Type B pancreatic cell (in vitro differentiated cells): ENCODE measurements at regions not wholly inside any gene's neighbourhood (a gene's known extent, or its start where the extent isn't known, plus 50 kb on each side); places are given as distances from the start of the nearest gene placed in this dataset.
"Not testable (repeated sequence)": the region's sequence is repeated elsewhere in the genome, so short reads cannot be mapped to it uniquely, and the experiment has no call there.

Experiments
- DNase-seq: peaks from one replicate; pipeline ENCODE4 v3.0.0; 2021; ENCODE audit warnings: mixed read lengths; ENCODE audit not compliant: unreplicated experiment; ENCODE audit errors: extremely low spot score
- H3K27ac Mint-ChIP-seq: 2 replicates; pipeline ENCODE4 v1.8.0; 2021; ENCODE audit warnings: mild to moderate bottlenecking, mixed read lengths
- H3K27me3 Mint-ChIP-seq: 2 replicates; pipeline ENCODE4 v1.8.0; 2021; ENCODE audit warnings: mixed read lengths
- H3K36me3 Mint-ChIP-seq: 2 replicates; pipeline ENCODE4 v1.8.0; 2021; ENCODE audit warnings: mixed read lengths
- H3K4me1 Mint-ChIP-seq: one replicate; pipeline ENCODE4 v1.8.0; 2021; ENCODE audit warnings: mixed read lengths; ENCODE audit not compliant: unreplicated experiment
- H3K4me3 Mint-ChIP-seq: 2 replicates; pipeline ENCODE4 v1.8.0; 2021; ENCODE audit warnings: mild to moderate bottlenecking, mixed read lengths
- H3K9me3 Mint-ChIP-seq: 2 replicates; pipeline ENCODE4 v1.8.0; 2021; ENCODE audit warnings: mixed read lengths
- CTCF ChIP-seq: fragments of 200-600 bp; sonication (generic); conservative IDR thresholded peaks from 2 replicates; pipeline ENCODE4 v1.5.0; 2021; ENCODE audit warnings: antibody characterized with exemption, mild to moderate bottlenecking

- Mint-ChIP-seq H3K4me3 (no peak overlapping the region), H3K4me1 (no peaks in the 10 kb centered on the region), H3K36me3 (no peaks in the 10 kb centered on the region), H3K9me3 (peaks cover 4% of the 10 kb centered on the region), H3K27ac (no peak overlapping the region), H3K27me3 (no peaks in the 10 kb centered on the region)
- no peak for DNase-seq
- no peak for TF ChIP-seq CTCF
Measured at GRCh38 chr3:178342111-178342510, 194.1 kb upstream of the KCNMB2 start.

- no peak for DNase-seq
- peaks cover 4% of the 10 kb centered on the region for H3K9me3 Mint-ChIP-seq
- H3K4me1 Mint-ChIP-seq = no peaks in the 10 kb centered on the region
- no peak overlapping the region for H3K4me3 Mint-ChIP-seq
- no peak overlapping the region for H3K27ac Mint-ChIP-seq
- no peaks in the 10 kb centered on the region for H3K36me3 Mint-ChIP-seq
- TF ChIP-seq CTCF = no peak
- H3K27me3 Mint-ChIP-seq = no peaks in the 10 kb centered on the region
Measured at GRCh38 chr3:178343433-178344038, 192.7 kb upstream of the KCNMB2 start.

DNA sequence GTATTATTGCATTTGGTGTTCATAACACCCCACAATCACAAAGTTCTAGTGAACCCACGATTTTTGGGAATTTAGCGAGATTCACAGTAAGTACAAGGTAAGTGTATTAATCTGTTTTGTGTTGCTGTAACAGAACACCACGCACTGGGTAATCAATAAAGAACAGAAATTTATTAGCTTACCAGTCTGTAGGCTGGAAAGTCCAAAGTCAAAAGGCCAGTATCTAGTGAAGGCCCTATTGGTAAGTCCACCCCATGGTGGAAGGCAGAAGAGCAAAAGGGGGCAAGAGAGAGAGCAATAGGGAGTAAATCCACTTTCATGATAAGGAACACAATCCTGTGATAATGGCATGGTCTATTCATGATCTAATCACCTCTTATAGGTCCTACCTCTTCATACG lies 190.3 kb upstream of the KCNMB2 start:
- DNase-seq = no peak
- TF ChIP-seq CTCF = no peak
- H3K36me3 Mint-ChIP-seq = no peaks in the 10 kb centered on the region
- peaks cover 4% of the 10 kb centered on the region for H3K9me3 Mint-ChIP-seq
- H3K27ac Mint-ChIP-seq = no peak overlapping the region
- no peak overlapping the region for H3K4me3 Mint-ChIP-seq
- H3K4me1 Mint-ChIP-seq = peaks cover 3% of the 10 kb centered on the region
- H3K27me3 Mint-ChIP-seq = no peaks in the 10 kb centered on the region

- not testable (repeated sequence) for H3K27ac Mint-ChIP-seq, H3K27me3 Mint-ChIP-seq, H3K4me3 Mint-ChIP-seq, H3K9me3 Mint-ChIP-seq, H3K36me3 Mint-ChIP-seq, DNase-seq
- H3K4me1 Mint-ChIP-seq = peaks cover 17% of the 10 kb centered on the region
Measured at GRCh38 chr3:178348561-178349217, 187.5 kb upstream of the KCNMB2 start.

- not testable (repeated sequence) for H3K4me3 Mint-ChIP-seq, H3K9me3 Mint-ChIP-seq, H3K27me3 Mint-ChIP-seq, H3K36me3 Mint-ChIP-seq, H3K27ac Mint-ChIP-seq, DNase-seq
- H3K4me1 Mint-ChIP-seq = peaks cover 18% of the 10 kb centered on the region
Measured at GRCh38 chr3:178349218-178349596, 187.0 kb upstream of the KCNMB2 start.

- H3K27me3 Mint-ChIP-seq = no peaks in the 10 kb centered on the region
- no peaks in the 10 kb centered on the region for H3K9me3 Mint-ChIP-seq
- DNase-seq = no peak
- H3K36me3 Mint-ChIP-seq = no peaks in the 10 kb centered on the region
- TF ChIP-seq CTCF = no peak
- peaks cover 18% of the 10 kb centered on the region for H3K4me1 Mint-ChIP-seq
- H3K4me3 Mint-ChIP-seq = no peak overlapping the region
- no peak overlapping the region for H3K27ac Mint-ChIP-seq
Measured at GRCh38 chr3:178350763-178351162, 185.5 kb upstream of the KCNMB2 start.
